SU-DHL-6 (cell line): ENCODE measurements at regions not wholly inside any gene's neighbourhood (a gene's known extent, or its start where the extent isn't known, plus 50 kb on each side); places are given as distances from the start of the nearest gene placed in this dataset.

ENCODE experiments used
- H2AFZ ChIP-seq: fragments of 200-600 bp; sonication (generic); 2 replicates; pipeline ENCODE4 v1.6.1; 2014; ENCODE audit warnings: low read depth, mild to moderate bottlenecking, moderate library complexity, mixed read lengths, antibody characterized with exemption, low read length; ENCODE audit not compliant: severe bottlenecking
- H3F3A ChIP-seq: fragments of 200-600 bp; shearing (Covaris generic); 2 replicates; pipeline ENCODE4 v1.6.0; 2016; ENCODE audit warnings: antibody characterized with exemption, mild to moderate bottlenecking; ENCODE audit not compliant: insufficient read depth
- H3K27ac ChIP-seq: fragments of 200-600 bp; sonication (generic); 2 replicates; pipeline ENCODE4 v1.5.1; 2016; ENCODE audit warnings: low read depth, mild to moderate bottlenecking, low read length, moderate library complexity, mixed read lengths
- H3K27me3 ChIP-seq: fragments of 200-600 bp; sonication (generic), shearing (Covaris generic); 2 replicates; pipeline ENCODE4 v1.6.0; 2014; ENCODE audit warnings: mild to moderate bottlenecking, low read length
- H3K36me3 ChIP-seq: fragments of 200-600 bp; sonication (generic); 2 replicates; pipeline ENCODE4 v1.6.1; 2014; ENCODE audit warnings: mild to moderate bottlenecking, low read length, mixed read lengths
- H3K4me2 ChIP-seq: fragments of 300-600, 200-600 bp; shearing (Covaris generic), sonication (generic); 2 replicates; pipeline ENCODE4 v1.6.0; 2014; ENCODE audit warnings: low read length, low read depth, mild to moderate bottlenecking; ENCODE audit not compliant: poor library complexity, severe bottlenecking
- H3K4me3 ChIP-seq: fragments of 200-600 bp; sonication (generic); 2 replicates; pipeline ENCODE4 v1.5.1; 2014; ENCODE audit warnings: antibody characterized with exemption, low read length, mild to moderate bottlenecking, mixed read lengths; ENCODE audit not compliant: insufficient read depth, poor library complexity, severe bottlenecking
- H3K79me2 ChIP-seq: fragments of 200-600 bp; sonication (generic); 2 replicates; pipeline ENCODE4 v1.6.1; 2014; ENCODE audit warnings: mild to moderate bottlenecking, low read length, moderate library complexity; ENCODE audit not compliant: insufficient read depth
- H3K9ac ChIP-seq: fragments of 200-600 bp; sonication (generic); 2 replicates; pipeline ENCODE4 v1.7.0; 2014; ENCODE audit warnings: mild to moderate bottlenecking, low read length
- H3K9me2 ChIP-seq: fragments of 200-600 bp; sonication (generic); replicated peaks from 2 replicates; pipeline ENCODE4 v1.6.1; 2014; ENCODE audit warnings: low read length; ENCODE audit not compliant: insufficient read depth
- H3K9me3 ChIP-seq: fragments of 200-600 bp; sonication (generic); 2 replicates; pipeline ENCODE4 v1.6.1; 2014; ENCODE audit warnings: low read length, mixed read lengths; ENCODE audit not compliant: insufficient read depth
- H4K20me1 ChIP-seq: fragments of 200-600 bp; sonication (generic); 2 replicates; pipeline ENCODE4 v1.6.1; 2014; ENCODE audit warnings: low read depth, mild to moderate bottlenecking, antibody characterized with exemption, low read length, moderate library complexity, mixed read lengths
- EZH2phosphoT487 ChIP-seq: fragments of 200-600 bp; sonication (generic), shearing (Covaris generic); conservative IDR thresholded peaks from 2 replicates; pipeline ENCODE4 v1.6.1; 2018; ENCODE audit warnings: mild to moderate bottlenecking, antibody characterized with exemption, low read length, moderate library complexity, mixed read lengths
- TF ChIP-seq, protein P1 (sequence below): fragments of 200-600 bp; sonication (generic); IDR thresholded peaks from one replicate; pipeline ENCODE4 v1.5.1; 2017; ENCODE audit warnings: antibody characterized with exemption, mild to moderate bottlenecking, low read length, moderate library complexity; ENCODE audit not compliant: insufficient read depth, poor library complexity, severe bottlenecking

DNA sequence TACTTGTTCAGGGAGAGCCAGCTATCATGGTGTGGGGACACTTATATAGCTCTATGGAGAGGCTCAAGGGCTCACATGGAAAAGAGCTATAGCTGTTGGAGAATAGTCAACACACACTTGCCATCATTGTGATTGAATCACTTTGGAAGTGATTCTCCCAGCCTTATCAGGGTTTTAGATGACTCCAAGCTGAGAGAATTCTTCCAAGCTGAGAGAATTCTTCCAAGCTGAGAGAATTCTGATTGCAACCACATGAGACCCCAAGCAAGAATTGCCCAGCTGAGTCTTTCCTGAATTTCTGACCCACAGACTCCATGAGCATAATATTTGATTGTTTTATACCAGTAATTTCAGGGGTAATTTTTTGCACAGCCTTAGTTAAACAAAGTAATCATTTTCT lies 1318.3 kb upstream of the RAG2 start:
- Histone ChIP-seq H3K36me3 (no peaks in the 10 kb centered on the region), H3K79me2 (no peaks in the 10 kb centered on the region), H2AFZ (no peak overlapping the region), H3K9me2 (no peaks in the 10 kb centered on the region), H4K20me1 (no peaks in the 10 kb centered on the region), H3K9me3 (no peaks in the 10 kb centered on the region), H3K9ac (no peak overlapping the region), H3K4me2 (no peak overlapping the region), H3K27ac (no peak overlapping the region), H3K27me3 (no peaks in the 10 kb centered on the region), H3K4me3 (no peak overlapping the region), H3F3A (no peaks in the 10 kb centered on the region)
- TF ChIP-seq, protein P1, sequence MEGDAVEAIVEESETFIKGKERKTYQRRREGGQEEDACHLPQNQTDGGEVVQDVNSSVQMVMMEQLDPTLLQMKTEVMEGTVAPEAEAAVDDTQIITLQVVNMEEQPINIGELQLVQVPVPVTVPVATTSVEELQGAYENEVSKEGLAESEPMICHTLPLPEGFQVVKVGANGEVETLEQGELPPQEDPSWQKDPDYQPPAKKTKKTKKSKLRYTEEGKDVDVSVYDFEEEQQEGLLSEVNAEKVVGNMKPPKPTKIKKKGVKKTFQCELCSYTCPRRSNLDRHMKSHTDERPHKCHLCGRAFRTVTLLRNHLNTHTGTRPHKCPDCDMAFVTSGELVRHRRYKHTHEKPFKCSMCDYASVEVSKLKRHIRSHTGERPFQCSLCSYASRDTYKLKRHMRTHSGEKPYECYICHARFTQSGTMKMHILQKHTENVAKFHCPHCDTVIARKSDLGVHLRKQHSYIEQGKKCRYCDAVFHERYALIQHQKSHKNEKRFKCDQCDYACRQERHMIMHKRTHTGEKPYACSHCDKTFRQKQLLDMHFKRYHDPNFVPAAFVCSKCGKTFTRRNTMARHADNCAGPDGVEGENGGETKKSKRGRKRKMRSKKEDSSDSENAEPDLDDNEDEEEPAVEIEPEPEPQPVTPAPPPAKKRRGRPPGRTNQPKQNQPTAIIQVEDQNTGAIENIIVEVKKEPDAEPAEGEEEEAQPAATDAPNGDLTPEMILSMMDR: no peak
- TF ChIP-seq EZH2phosphoT487: no peak

DNA sequence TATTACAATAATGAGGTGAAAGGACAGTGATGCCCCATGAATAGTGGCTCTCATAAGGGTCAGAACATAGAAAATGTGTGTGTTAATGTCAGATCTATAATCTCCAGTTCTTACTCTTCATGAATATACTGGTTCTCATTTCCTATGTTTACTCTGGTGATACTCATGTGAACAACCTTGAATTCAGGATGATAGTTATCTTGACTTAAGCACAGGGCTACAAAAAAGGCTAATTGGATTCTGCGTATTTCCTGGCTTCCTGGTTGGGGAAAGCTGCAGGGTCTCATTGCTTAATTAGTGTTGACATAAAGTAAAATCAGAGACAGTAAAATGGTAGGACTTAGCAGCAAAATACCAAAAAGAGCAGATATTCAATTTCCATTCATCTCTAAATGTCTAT lies 1316.8 kb upstream of the RAG2 start:
- no peaks in the 10 kb centered on the region for H4K20me1 ChIP-seq
- no peak overlapping the region for H3K4me3 ChIP-seq
- no peaks in the 10 kb centered on the region for H3K36me3 ChIP-seq
- H3K9me2 ChIP-seq: no peaks in the 10 kb centered on the region
- no peaks in the 10 kb centered on the region for H3F3A ChIP-seq
- H3K4me2 ChIP-seq: no peak overlapping the region
- H3K27ac ChIP-seq: no peak overlapping the region
- H2AFZ ChIP-seq: no peak overlapping the region
- H3K9ac ChIP-seq: no peak overlapping the region
- TF ChIP-seq, protein P1: no peak
- TF ChIP-seq EZH2phosphoT487: no peak
- H3K9me3 ChIP-seq: no peaks in the 10 kb centered on the region
- H3K79me2 ChIP-seq: no peaks in the 10 kb centered on the region
- no peaks in the 10 kb centered on the region for H3K27me3 ChIP-seq

DNA sequence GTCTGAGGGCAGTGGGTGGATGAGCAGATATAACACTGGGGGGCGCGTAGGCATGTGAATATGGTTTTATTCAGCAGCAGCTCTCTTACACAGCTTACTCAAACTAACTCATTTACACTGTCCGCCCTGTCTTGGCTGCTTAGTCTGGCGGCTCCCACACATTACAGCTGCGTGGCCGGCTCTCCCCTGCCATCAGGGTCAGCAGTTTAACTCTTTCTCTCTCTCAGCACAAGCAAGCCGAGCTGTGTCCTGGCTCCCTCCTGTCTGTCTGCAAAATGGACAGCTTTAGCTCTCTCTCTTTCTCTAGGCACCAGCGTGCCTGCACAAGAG lies 1310.1 kb upstream of the RAG2 start:
- H2AFZ ChIP-seq: no peak overlapping the region
- H3K27me3 ChIP-seq: no peaks in the 10 kb centered on the region
- H3K79me2 ChIP-seq: no peaks in the 10 kb centered on the region
- no peak overlapping the region for H3K27ac ChIP-seq
- H3K36me3 ChIP-seq: no peaks in the 10 kb centered on the region
- H4K20me1 ChIP-seq: no peaks in the 10 kb centered on the region
- no peaks in the 10 kb centered on the region for H3K9me2 ChIP-seq
- no peak overlapping the region for H3K4me3 ChIP-seq
- H3F3A ChIP-seq: no peaks in the 10 kb centered on the region
- no peak for TF ChIP-seq EZH2phosphoT487
- TF ChIP-seq, protein P1: no peak
- H3K9ac ChIP-seq: no peak overlapping the region
- H3K9me3 ChIP-seq: no peaks in the 10 kb centered on the region
- H3K4me2 ChIP-seq: no peak overlapping the region
